GM12878 (cell line): ENCODE measurements at regions not wholly inside any gene's neighbourhood (a gene's known extent, or its start where the extent isn't known, plus 50 kb on each side); places are given as distances from the start of the nearest gene placed in this dataset.

Experiments
- ATAC-seq: fragments of 200-7000 bp; cut with Tn5 transposase; 3 replicates; pipeline ENCODE4 v1.9.1; 2020; ENCODE audit warnings: mild to moderate bottlenecking, moderate library complexity
- BruUV-seq: library from RNA; stranded (reverse); fragments of 400-500 nt; replicated peaks from 2 replicates; lab custom pipeline; 2021; lab: Mats Ljungman, UMichigan
- CTCF ChIA-PET: fragments of 300-600 bp; sonication (Branson Sonifier 250); formaldehyde crosslinking; extraction: SDS; loops from one replicate; lab custom pipeline; 2021; ENCODE audit warnings: inconsistent platforms; lab: Yijun Ruan, JAX
- POLR2A ChIA-PET: fragments of 350-600 bp; formaldehyde crosslinking; extraction: SDS; loops from one replicate; lab custom pipeline; 2021; ENCODE audit warnings: inconsistent platforms; lab: Charles Lee
- RAD21 ChIA-PET: fragments of 300-600 bp; sonication (Branson Sonifier 250); formaldehyde crosslinking; loops from one replicate; lab custom pipeline; 2023; ENCODE audit warnings: antibody characterized with exemption; ENCODE audit not compliant: unreplicated experiment; lab: Charles Lee
- SMC1A ChIA-PET: fragments of 300-600 bp; sonication (Branson Sonifier 250); formaldehyde crosslinking; loops from one replicate; lab custom pipeline; 2023; ENCODE audit not compliant: unreplicated experiment, uncharacterized antibody; lab: Charles Lee
- DNase-seq: peaks from one replicate; pipeline ENCODE4 v3.0.0-alpha.2; 2011; ENCODE audit warnings: low read depth, low spot score
- FAIRE-seq: peaks from 3 replicates; lab custom pipeline; 2011; peaks lifted over from hg19 to GRCh38; lab: Jason Lieb, UNC
- H2AFZ ChIP-seq: 2 replicates; pipeline ENCODE4 v1.6.0; 2011; ENCODE audit warnings: low read depth, low read length, control low read depth; ENCODE audit not compliant: control insufficient read depth
- H3K27ac ChIP-seq: 2 replicates; pipeline ENCODE4 v1.5.1; 2011; ENCODE audit warnings: control low read depth; ENCODE audit not compliant: control insufficient read depth, insufficient read depth
- H3K27me3 ChIP-seq, 2 experiments: replicated peaks in 1 of 2; 2 replicates each; pipeline versions ENCODE4 v1.6.0 to v1.6.1; 2011; ENCODE audit warnings: low read length in 1 of 2; ENCODE audit not compliant: control insufficient read depth in 2 of 2, insufficient read depth in 2 of 2
- H3K36me3 ChIP-seq, 2 experiments: 2 replicates each; pipeline ENCODE4 v1.5.1; 2011; ENCODE audit warnings: low read length in 1 of 2; ENCODE audit not compliant: control insufficient read depth in 2 of 2, insufficient read depth in 2 of 2
- H3K4me1 ChIP-seq: 2 replicates; pipeline ENCODE4 v1.6.1; 2011; ENCODE audit warnings: mild to moderate bottlenecking, low read length, moderate library complexity, mixed read lengths; ENCODE audit not compliant: control insufficient read depth, insufficient read depth
- H3K4me2 ChIP-seq: 2 replicates; pipeline ENCODE4 v1.6.0; 2011; ENCODE audit warnings: control low read depth; ENCODE audit not compliant: control insufficient read depth, insufficient read depth
- H3K4me3 ChIP-seq: fragments of 200-600 bp; sonication (generic); 2 replicates; pipeline ENCODE4 v1.5.1; 2016
- H3K79me2 ChIP-seq: 2 replicates; pipeline ENCODE4 v1.6.0; 2011; ENCODE audit warnings: low read length; ENCODE audit not compliant: control insufficient read depth, insufficient read depth
- H3K9ac ChIP-seq: 2 replicates; pipeline ENCODE4 v1.8.0; 2011; ENCODE audit warnings: low read length, control low read depth, mixed read lengths; ENCODE audit not compliant: control insufficient read depth, insufficient read depth
- H3K9me3 ChIP-seq: replicated peaks from 3 replicates; pipeline ENCODE4 v1.5.1; 2011; ENCODE audit warnings: mild to moderate bottlenecking, low read length; ENCODE audit not compliant: control insufficient read depth, insufficient read depth
- H4K20me1 ChIP-seq: 2 replicates; pipeline ENCODE4 v1.6.0; 2011; ENCODE audit not compliant: control insufficient read depth, insufficient read depth
- IRF5 ChIP-seq: fragments of 450-650 bp; IDR thresholded peaks from 2 replicates; pipeline ENCODE4 v1.6.1; 2017; ENCODE audit warnings: borderline replicate concordance
- KDM1A ChIP-seq: fragments of 200-600 bp; sonication (generic); IDR thresholded peaks from 2 replicates; pipeline ENCODE4 v1.6.1; 2016; ENCODE audit warnings: borderline replicate concordance
- NFYB ChIP-seq: IDR thresholded peaks from 2 replicates; pipeline ENCODE4 v1.6.1; 2011; ENCODE audit warnings: low read depth, mild to moderate bottlenecking, low read length, improper control_type of control experiment, moderate library complexity; ENCODE audit not compliant: insufficient read depth
- RAD21 ChIP-seq: IDR thresholded peaks from 2 replicates; pipeline ENCODE4 v1.6.1; 2011; ENCODE audit warnings: mild to moderate bottlenecking, low read depth, low read length, moderate library complexity; ENCODE audit not compliant: insufficient read depth
- SREBF2 ChIP-seq: IDR thresholded peaks from 2 replicates; pipeline ENCODE4 v1.6.1; 2012; ENCODE audit warnings: mild to moderate bottlenecking, low read length
- TARDBP ChIP-seq: IDR thresholded peaks from 2 replicates; pipeline ENCODE4 v1.6.1; 2016; ENCODE audit warnings: borderline replicate concordance
- WGBS: methylation state at CpG from one replicate; pipeline ENCODE4 v1.1.6; 2016; ENCODE audit warnings: low lambda C conversion rate; ENCODE audit not compliant: insufficient replicate concordance, insufficient coverage; ENCODE audit errors: missing lambda C conversion rate; 5-methylcytosine and 5-hydroxymethylcytosine counted together
- in situ Hi-C: fragments of 300-500 bp; cut with MboI; formaldehyde crosslinking; loops from 9 replicates; pipeline ENCODE4 v1.14.3; 2018; ENCODE audit warnings: mixed read lengths
- intact Hi-C: fragments of 100-400 bp; cut with micrococcal nuclease; formaldehyde crosslinking; loops from one replicate; pipeline ENCODE4 v1.14.2; 2022; ENCODE audit not compliant: unreplicated experiment
- TF ChIP-seq, protein P1 (sequence below): fragments of 450-650 bp; formaldehyde crosslinking; IDR thresholded peaks from 2 replicates; pipeline ENCODE4 v1.4.0; 2022; ENCODE audit warnings: mild to moderate bottlenecking, moderate library complexity
- TF ChIP-seq, protein P2 (sequence below): fragments of 450-650 bp; formaldehyde crosslinking; IDR thresholded peaks from 2 replicates; pipeline ENCODE4 v1.5.0; 2022; ENCODE audit warnings: mild to moderate bottlenecking, missing genetic modification characterization

DNA sequence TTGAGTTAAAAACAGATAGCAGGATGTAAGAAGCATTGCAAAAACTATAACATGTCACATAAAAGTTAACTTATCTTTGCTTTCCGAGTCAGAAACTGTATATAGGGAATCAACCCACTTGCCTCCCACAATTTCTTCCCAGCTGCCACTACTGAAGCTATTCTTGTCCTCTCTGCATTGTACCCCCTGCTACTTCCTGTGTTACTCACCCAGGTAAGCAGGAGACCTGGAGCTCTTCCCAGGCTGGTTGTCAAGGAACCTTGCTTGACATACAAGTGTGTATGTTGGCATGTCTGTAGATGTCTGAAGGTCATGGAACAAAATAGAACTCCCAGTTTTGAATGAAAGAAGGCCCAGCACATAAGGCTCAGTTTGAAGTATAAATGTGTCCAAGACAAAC lies 74.3 kb upstream of the LRRC4C start:
- H3K9me3 ChIP-seq = no peaks in the 10 kb centered on the region
- H3K4me1 ChIP-seq = no peaks in the 10 kb centered on the region
- intact Hi-C loops = no loop called here
- no peak overlapping the region for H3K27ac ChIP-seq
- ChIA-PET POLR2A (no interaction called here), CTCF (no interaction called here), SMC1A (no interaction called here), RAD21 (no interaction called here)
- H3K9ac ChIP-seq = no peak overlapping the region
- 0% methylated on average over 1 of the region's 1 CpG for WGBS
- no peak for FAIRE-seq
- BruUV-seq = no TSS peak
- no peaks in the 10 kb centered on the region for H3K36me3 ChIP-seq
- ATAC-seq = no peak
- no peak overlapping the region for H2AFZ ChIP-seq
- TF ChIP-seq IRF5 (no peak), TARDBP (no peak), NFYB (no peak), SREBF2 (no peak), RAD21 (no peak), KDM1A (no peak)
- TF ChIP-seq, protein P1, sequence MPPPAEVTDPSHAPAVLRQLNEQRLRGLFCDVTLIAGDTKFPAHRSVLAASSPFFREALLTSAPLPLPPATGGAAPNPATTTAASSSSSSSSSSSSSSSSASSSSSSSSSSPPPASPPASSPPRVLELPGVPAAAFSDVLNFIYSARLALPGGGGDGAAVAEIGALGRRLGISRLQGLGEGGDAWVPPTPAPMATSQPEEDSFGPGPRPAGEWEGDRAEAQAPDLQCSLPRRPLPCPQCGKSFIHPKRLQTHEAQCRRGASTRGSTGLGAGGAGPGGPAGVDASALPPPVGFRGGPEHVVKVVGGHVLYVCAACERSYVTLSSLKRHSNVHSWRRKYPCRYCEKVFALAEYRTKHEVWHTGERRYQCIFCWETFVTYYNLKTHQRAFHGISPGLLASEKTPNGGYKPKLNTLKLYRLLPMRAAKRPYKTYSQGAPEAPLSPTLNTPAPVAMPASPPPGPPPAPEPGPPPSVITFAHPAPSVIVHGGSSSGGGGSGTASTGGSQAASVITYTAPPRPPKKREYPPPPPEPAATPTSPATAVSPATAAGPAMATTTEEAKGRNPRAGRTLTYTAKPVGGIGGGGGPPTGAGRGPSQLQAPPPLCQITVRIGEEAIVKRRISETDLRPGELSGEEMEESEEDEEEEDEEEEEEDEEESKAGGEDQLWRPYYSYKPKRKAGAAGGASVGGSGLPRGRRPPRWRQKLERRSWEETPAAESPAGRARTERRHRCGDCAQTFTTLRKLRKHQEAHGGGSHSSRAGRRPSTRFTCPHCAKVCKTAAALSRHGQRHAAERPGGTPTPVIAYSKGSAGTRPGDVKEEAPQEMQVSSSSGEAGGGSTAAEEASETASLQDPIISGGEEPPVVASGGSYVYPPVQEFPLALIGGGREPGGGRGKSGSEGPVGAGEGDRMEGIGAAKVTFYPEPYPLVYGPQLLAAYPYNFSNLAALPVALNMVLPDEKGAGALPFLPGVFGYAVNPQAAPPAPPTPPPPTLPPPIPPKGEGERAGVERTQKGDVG (CRISPR knock-in tag) = no peak
- TF ChIP-seq, protein P2, sequence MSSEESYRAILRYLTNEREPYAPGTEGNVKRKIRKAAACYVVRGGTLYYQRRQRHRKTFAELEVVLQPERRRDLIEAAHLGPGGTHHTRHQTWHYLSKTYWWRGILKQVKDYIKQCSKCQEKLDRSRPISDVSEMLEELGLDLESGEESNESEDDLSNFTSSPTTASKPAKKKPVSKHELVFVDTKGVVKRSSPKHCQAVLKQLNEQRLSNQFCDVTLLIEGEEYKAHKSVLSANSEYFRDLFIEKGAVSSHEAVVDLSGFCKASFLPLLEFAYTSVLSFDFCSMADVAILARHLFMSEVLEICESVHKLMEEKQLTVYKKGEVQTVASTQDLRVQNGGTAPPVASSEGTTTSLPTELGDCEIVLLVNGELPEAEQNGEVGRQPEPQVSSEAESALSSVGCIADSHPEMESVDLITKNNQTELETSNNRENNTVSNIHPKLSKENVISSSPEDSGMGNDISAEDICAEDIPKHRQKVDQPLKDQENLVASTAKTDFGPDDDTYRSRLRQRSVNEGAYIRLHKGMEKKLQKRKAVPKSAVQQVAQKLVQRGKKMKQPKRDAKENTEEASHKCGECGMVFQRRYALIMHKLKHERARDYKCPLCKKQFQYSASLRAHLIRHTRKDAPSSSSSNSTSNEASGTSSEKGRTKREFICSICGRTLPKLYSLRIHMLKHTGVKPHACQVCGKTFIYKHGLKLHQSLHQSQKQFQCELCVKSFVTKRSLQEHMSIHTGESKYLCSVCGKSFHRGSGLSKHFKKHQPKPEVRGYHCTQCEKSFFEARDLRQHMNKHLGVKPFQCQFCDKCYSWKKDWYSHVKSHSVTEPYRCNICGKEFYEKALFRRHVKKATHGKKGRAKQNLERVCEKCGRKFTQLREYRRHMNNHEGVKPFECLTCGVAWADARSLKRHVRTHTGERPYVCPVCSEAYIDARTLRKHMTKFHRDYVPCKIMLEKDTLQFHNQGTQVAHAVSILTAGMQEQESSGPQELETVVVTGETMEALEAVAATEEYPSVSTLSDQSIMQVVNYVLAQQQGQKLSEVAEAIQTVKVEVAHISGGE (CRISPR knock-in tag) = no peak
- no peak overlapping the region for H3K4me3 ChIP-seq
- H3K27me3 ChIP-seq = no peaks in the 10 kb centered on the region
- no peaks in the 10 kb centered on the region for H4K20me1 ChIP-seq
- H3K4me2 ChIP-seq = no peak overlapping the region
- DNase-seq = no peak
- H3K79me2 ChIP-seq = no peaks in the 10 kb centered on the region
- in situ Hi-C loops = no loop called here
